Upper lobe of left lung (tissue), 6 donors: ENCODE measurements at regions not wholly inside any gene's neighbourhood (a gene's known extent, or its start where the extent isn't known, plus 50 kb on each side); places are given as distances from the start of the nearest gene placed in this dataset.
"Not testable (repeated sequence)": the region's sequence is repeated elsewhere in the genome, so short reads cannot be mapped to it uniquely, and the experiment has no call there.

ENCODE experiments used
- ATAC-seq, 2 donors: fragments of 200-7000 bp; cut with Tn5 transposase; one replicate each; pipeline ENCODE4 v1.9.1; 2022; ENCODE audit warnings: mild to moderate bottlenecking in 2 of 2, moderate library complexity in 2 of 2; ENCODE audit not compliant: low FRiP score in 2 of 2
- DNase-seq, 2 donors: peaks; one replicate each; pipeline ENCODE4 v3.0.0-alpha.2; 2019 to 2020
- H3K27ac ChIP-seq, 4 donors: fragments of 200-600 bp; sonication (generic); one replicate each; pipeline ENCODE4 v1.5.1; 2016 to 2019
- H3K27me3 ChIP-seq, 4 donors: fragments of 200-600 bp; sonication (generic); one replicate each; pipeline ENCODE4 v1.5.1; 2017 to 2019
- H3K36me3 ChIP-seq, 4 donors: fragments of 200-600 bp; sonication (generic); one replicate each; pipeline ENCODE4 v1.5.1; 2016 to 2019
- H3K4me1 ChIP-seq, 4 donors: fragments of 200-600 bp; sonication (generic); one replicate each; pipeline ENCODE4 v1.5.1; 2018 to 2019
- H3K4me3 ChIP-seq, 4 donors: fragments of 200-600 bp; sonication (generic); one replicate each; pipeline ENCODE4 v1.5.1; 2017 to 2019; ENCODE audit warnings: mild to moderate bottlenecking in 2 of 4, moderate library complexity in 1 of 4
- H3K9me3 ChIP-seq, 4 donors: fragments of 200-600 bp; sonication (generic); one replicate each; pipeline ENCODE4 v1.5.1; 2018 to 2019
- CTCF ChIP-seq, 6 experiments: fragments of 450-650 bp in 4 of 6; fragments of 200-600 bp in 2 of 6; sonication (generic) in 2 of 6; IDR thresholded peaks; one replicate each; pipeline ENCODE4 v1.5.1; 2016 to 2019; ENCODE audit warnings: antibody characterized with exemption in 6 of 6
- EP300 ChIP-seq, 4 donors: sonication (generic); formaldehyde crosslinking; IDR thresholded peaks; one replicate each; pipeline ENCODE4 v1.5.1; 2017; ENCODE audit warnings: antibody characterized with exemption in 4 of 4, control low read depth in 2 of 4
- POLR2A ChIP-seq, 4 donors: fragments of 450-650 bp; IDR thresholded peaks; one replicate each; pipeline ENCODE4 v1.5.1; 2016 to 2017; ENCODE audit warnings: antibody characterized with exemption in 4 of 4, mild to moderate bottlenecking in 2 of 4
- POLR2AphosphoS5 ChIP-seq, 2 donors: sonication (generic); formaldehyde crosslinking; IDR thresholded peaks; one replicate each; pipeline ENCODE4 v1.5.1; 2017; ENCODE audit warnings: antibody characterized with exemption in 2 of 2
- WGBS, 2 donors: methylation state at CpG; one replicate each; pipeline ENCODE4 v1.1.5; 2017 to 2018; 5-methylcytosine and 5-hydroxymethylcytosine counted together
- donor health status: DM: no; HTN: no; CAD: no; lungs with moderate emphysema.
- donor health status: DM: no; HTN: yes; CAD: no; lungs with severe emphysema.

GRCh38 chr16:51523400-51523799 lies 372.3 kb upstream of the SALL1 start:
- Histone ChIP-seq H3K36me3 (no peaks in the 10 kb centered on the region), H3K27me3 (no peaks in the 10 kb centered on the region), H3K4me1 (no peaks in the 10 kb centered on the region), H3K9me3 (peaks cover 0 to 3% (median 0%) of the 10 kb centered on the region in 4 donors), H3K4me3 (no peak overlapping the region), H3K27ac (no peak overlapping the region)
- TF ChIP-seq POLR2A (IDR thresholded peaks at IDR 0.05) (no peak), POLR2AphosphoS5 (IDR thresholded peaks at IDR 0.05) (no peak), EP300 (IDR thresholded peaks at IDR 0.05) (no peak), CTCF (IDR thresholded peaks at IDR 0.05) (no peak)
- DNase-seq, result no peak
- no peak for ATAC-seq
- 33 to 39% methylated on average over 3 of the region's 3 CpGs for WGBS, 2 donors

- TF ChIP-seq EP300 (IDR thresholded peaks at IDR 0.05) (no peak), POLR2AphosphoS5 (IDR thresholded peaks at IDR 0.05) (no peak), CTCF (IDR thresholded peaks at IDR 0.05) (no peak), POLR2A (IDR thresholded peaks at IDR 0.05) (no peak)
- Histone ChIP-seq H3K9me3 (peaks cover 0 to 3% (median 0%) of the 10 kb centered on the region in 4 donors), H3K27ac (no peak overlapping the region), H3K4me1 (no peaks in the 10 kb centered on the region), H3K4me3 (no peak overlapping the region), H3K27me3 (no peaks in the 10 kb centered on the region), H3K36me3 (no peaks in the 10 kb centered on the region)
- ATAC-seq (no peak), DNase-seq (no peak)
These were observed 371.8 kb upstream of the SALL1 start for GRCh38 chr16:51522902-51523301.

- WGBS, 2 donors, result 58 to 100% methylated on average over 1 to 4 of the region's 4 CpGs
- not testable (repeated sequence) for H3K36me3 ChIP-seq, H3K4me3 ChIP-seq, H3K27ac ChIP-seq, H3K9me3 ChIP-seq, ATAC-seq, H3K4me1 ChIP-seq, H3K27me3 ChIP-seq, DNase-seq
These were observed 365.9 kb upstream of the SALL1 start for GRCh38 chr16:51516960-51517359.

GRCh38 chr16:51510416-51510815 lies 359.3 kb upstream of the SALL1 start:
- Histone ChIP-seq H3K27me3 (no peaks in the 10 kb centered on the region), H3K9me3 (peaks cover 0 to 5% (median 0%) of the 10 kb centered on the region in 4 donors), H3K4me1 (no peaks in the 10 kb centered on the region), H3K36me3 (no peaks in the 10 kb centered on the region), H3K4me3 (no peak overlapping the region), H3K27ac (no peak overlapping the region)
- WGBS, 2 donors, result 88 to 90% methylated on average over 2 of the region's 2 CpGs
- DNase-seq, result no peak
- no peak for TF ChIP-seq POLR2AphosphoS5 (IDR thresholded peaks at IDR 0.05)
- TF ChIP-seq POLR2A (IDR thresholded peaks at IDR 0.05), result no peak
- TF ChIP-seq EP300 (IDR thresholded peaks at IDR 0.05), result no peak
- no peak for TF ChIP-seq CTCF (IDR thresholded peaks at IDR 0.05)
- ATAC-seq, result no peak

DNA sequence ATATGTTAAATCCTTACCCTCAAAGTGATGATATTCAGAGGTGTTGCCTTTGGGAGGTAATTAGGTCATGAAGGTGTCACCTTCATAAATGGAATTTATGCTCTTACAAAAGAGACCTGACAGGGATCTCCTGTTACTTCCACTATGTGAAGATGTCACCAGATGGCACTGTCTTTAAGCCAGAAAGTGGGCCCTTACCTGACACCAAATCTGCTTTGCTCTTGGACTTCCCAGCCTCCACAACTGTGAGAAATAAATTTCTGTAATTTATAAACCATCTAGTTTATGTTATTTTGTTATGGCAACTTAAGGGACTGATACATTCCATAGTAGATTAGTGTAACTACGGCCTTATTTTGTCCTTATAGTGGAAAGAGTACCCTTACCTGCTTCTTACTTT lies 358.3 kb upstream of the SALL1 start:
- ATAC-seq, result no peak
- 91 to 95% methylated on average over 1 of the region's 1 CpG for WGBS, 2 donors
- H3K27ac ChIP-seq, result no peak overlapping the region
- TF ChIP-seq EP300 (IDR thresholded peaks at IDR 0.05) (no peak), POLR2AphosphoS5 (IDR thresholded peaks at IDR 0.05) (no peak), CTCF (IDR thresholded peaks at IDR 0.05) (no peak), POLR2A (IDR thresholded peaks at IDR 0.05) (no peak)
- no peaks in the 10 kb centered on the region for H3K36me3 ChIP-seq
- DNase-seq, result no peak
- H3K9me3 ChIP-seq, result peaks cover 0 to 5% (median 0%) of the 10 kb centered on the region in 4 donors
- H3K4me3 ChIP-seq, result no peak overlapping the region
- no peaks in the 10 kb centered on the region for H3K4me1 ChIP-seq
- no peaks in the 10 kb centered on the region for H3K27me3 ChIP-seq
